ENCODE measurements at regions not wholly inside any gene's neighbourhood (a gene's known extent, or its start where the extent isn't known, plus 50 kb on each side); places are given as distances from the start of the nearest gene placed in this dataset.

GRCh38 chr9:95822583-95823431 is 52.7 kb upstream of the ERCC6L2 start:
- DNase-seq (ENCODE audit: low read depth), result no peak

- DNase-seq (ENCODE audit: low read depth), result no peak
Observed at GRCh38 chr9:95822015-95822414, 53.5 kb upstream of the ERCC6L2 start.

GRCh38 chr9:95820074-95820473 is 55.4 kb upstream of the ERCC6L2 start:
- no peak for DNase-seq (ENCODE audit: low read depth)

GRCh38 chr9:95819636-95820035 is 55.9 kb upstream of the ERCC6L2 start:
- no peak for DNase-seq (ENCODE audit: low read depth)

- no peak for DNase-seq (ENCODE audit: low read depth)
Observed at GRCh38 chr9:95817205-95817604, 58.3 kb upstream of the ERCC6L2 start.

GRCh38 chr9:95816716-95817115 is 58.8 kb upstream of the ERCC6L2 start:
- DNase-seq (ENCODE audit: low read depth), result no peak

- no peak for DNase-seq (ENCODE audit: low read depth)
Observed at GRCh38 chr9:95815961-95816360, 59.5 kb upstream of the ERCC6L2 start.

- DNase-seq (ENCODE audit: low read depth), result no peak
Observed at GRCh38 chr9:95815133-95815532, 60.4 kb upstream of the ERCC6L2 start.

- no peak for DNase-seq (ENCODE audit: low read depth)
Observed at GRCh38 chr9:95813923-95814322, 61.6 kb upstream of the ERCC6L2 start.

- DNase-seq (ENCODE audit: low read depth), result no peak
Observed at GRCh38 chr9:95810814-95811213, 64.7 kb upstream of the ERCC6L2 start.

- DNase-seq (ENCODE audit: low read depth), result no peak
Observed at GRCh38 chr9:95810133-95810532, 65.4 kb upstream of the ERCC6L2 start.

GRCh38 chr9:95809686-95810085 is 65.8 kb upstream of the ERCC6L2 start:
- no peak for DNase-seq (ENCODE audit: low read depth)

- DNase-seq (ENCODE audit: low read depth), result no peak
Observed at GRCh38 chr9:95808011-95808410, 67.5 kb upstream of the ERCC6L2 start.

GRCh38 chr9:95807326-95807947 is 68.1 kb upstream of the ERCC6L2 start:
- no peak for DNase-seq (ENCODE audit: low read depth)

GRCh38 chr9:95803197-95803596 is 72.3 kb upstream of the ERCC6L2 start:
- DNase-seq (ENCODE audit: low read depth), result no peak

GRCh38 chr9:95801797-95802196 is 73.7 kb upstream of the ERCC6L2 start:
- no peak for DNase-seq (ENCODE audit: low read depth)

- no peak for DNase-seq (ENCODE audit: low read depth)
Observed at GRCh38 chr9:95796029-95796428, 79.5 kb upstream of the ERCC6L2 start.

- DNase-seq (ENCODE audit: low read depth), result no peak
Observed at GRCh38 chr9:95793924-95794828, 81.3 kb upstream of the ERCC6L2 start.

GRCh38 chr9:95791695-95792094 is 83.8 kb upstream of the ERCC6L2 start:
- no peak for DNase-seq (ENCODE audit: low read depth)

- DNase-seq (ENCODE audit: low read depth), result no peak
Observed at GRCh38 chr9:95791286-95791685, 84.2 kb upstream of the ERCC6L2 start.

GRCh38 chr9:95788521-95788991 is 86.9 kb upstream of the ERCC6L2 start:
- no peak for DNase-seq (ENCODE audit: low read depth)

- no peak for DNase-seq (ENCODE audit: low read depth)
Observed at GRCh38 chr9:95788021-95788420, 87.5 kb upstream of the ERCC6L2 start.

Data from stimulated activated CD8-positive, alpha-beta memory T cell treated with anti-CD3 and anti-CD28 coated beads, Interleukin-12 subunit alpha, Interleukin-12 subunit beta, amount 100 ng/mL, for 4 hours (primary cell).